IMR-90 (cell line): ENCODE measurements at regions not wholly inside any gene's neighbourhood (a gene's known extent, or its start where the extent isn't known, plus 50 kb on each side); places are given as distances from the start of the nearest gene placed in this dataset.

Experiments used
- CEBPB ChIP-seq: IDR thresholded peaks from 2 replicates; pipeline ENCODE4 v1.6.1; 2012; ENCODE audit warnings: low read depth, low read length, improper control_type of control experiment
- CHD1 ChIP-seq: IDR thresholded peaks from 2 replicates; pipeline ENCODE4 v1.6.1; 2012; ENCODE audit warnings: low read depth, low read length, improper control_type of control experiment
- CTCF ChIP-seq: conservative IDR thresholded peaks from 2 replicates; pipeline ENCODE4 v1.5.1; 2012; ENCODE audit warnings: mild to moderate bottlenecking, low read depth, low read length, improper control_type of control experiment
- ELK1 ChIP-seq: fragments of 150-350 bp; IDR thresholded peaks from 2 replicates; pipeline ENCODE4 v1.6.1; 2016; ENCODE audit warnings: low read depth, mild to moderate bottlenecking, low read length, moderate library complexity, borderline replicate concordance
- FOS ChIP-seq: fragments of 150-350 bp; IDR thresholded peaks from 2 replicates; pipeline ENCODE4 v1.6.1; 2016; ENCODE audit warnings: low read depth, low read length
- MAFK ChIP-seq: IDR thresholded peaks from 2 replicates; pipeline ENCODE4 v1.6.1; 2012; ENCODE audit warnings: low read depth, low read length, improper control_type of control experiment
- MAZ ChIP-seq: IDR thresholded peaks from 2 replicates; pipeline ENCODE4 v1.6.1; 2012; ENCODE audit warnings: low read depth, mild to moderate bottlenecking, low read length, improper control_type of control experiment, moderate library complexity, borderline replicate concordance
- MXI1 ChIP-seq: IDR thresholded peaks from 2 replicates; pipeline ENCODE4 v1.6.1; 2012; ENCODE audit warnings: low read depth, mild to moderate bottlenecking, low read length, moderate library complexity, borderline replicate concordance
- POLR2A ChIP-seq: IDR thresholded peaks from 2 replicates; pipeline ENCODE4 v1.6.1; 2012; ENCODE audit warnings: mild to moderate bottlenecking, low read depth, low read length
- RAD21 ChIP-seq: IDR thresholded peaks from 2 replicates; pipeline ENCODE4 v1.6.1; 2012; ENCODE audit warnings: low read length, improper control_type of control experiment
- RCOR1 ChIP-seq: IDR thresholded peaks from 2 replicates; pipeline ENCODE4 v1.6.1; 2012; ENCODE audit warnings: mild to moderate bottlenecking, low read length, improper control_type of control experiment; ENCODE audit not compliant: insufficient replicate concordance
- RFX5 ChIP-seq: IDR thresholded peaks from 2 replicates; pipeline ENCODE4 v1.8.0; 2012; ENCODE audit warnings: low read depth, mild to moderate bottlenecking, low read length, moderate library complexity
- SMC3 ChIP-seq: fragments of 150-350 bp; IDR thresholded peaks from 2 replicates; pipeline ENCODE4 v1.6.1; 2016; ENCODE audit warnings: low read depth, mild to moderate bottlenecking, antibody characterized with exemption, low read length, moderate library complexity
- USF2 ChIP-seq: fragments of 150-350 bp; IDR thresholded peaks from 2 replicates; pipeline ENCODE4 v1.6.1; 2017; ENCODE audit warnings: mild to moderate bottlenecking, antibody characterized with exemption, low read length, low read depth

GRCh38 chr15:91356083-91356482 lies 256.0 kb downstream of the SV2B start:
- no peak for TF ChIP-seq CTCF
- no peak for TF ChIP-seq ELK1
- no peak for TF ChIP-seq RCOR1
- no peak for TF ChIP-seq CEBPB
- TF ChIP-seq RAD21, result no peak
- no peak for TF ChIP-seq MAFK
- no peak for TF ChIP-seq MAZ
- no peak for TF ChIP-seq POLR2A
- TF ChIP-seq USF2, result no peak
- no peak for TF ChIP-seq CHD1
- no peak for TF ChIP-seq SMC3
- TF ChIP-seq MXI1, result no peak
- TF ChIP-seq RFX5, result no peak
- no peak for TF ChIP-seq FOS
